ENCODE measurements at regions not wholly inside any gene's neighbourhood (a gene's known extent, or its start where the extent isn't known, plus 50 kb on each side); places are given as distances from the start of the nearest gene placed in this dataset.

GRCh38 chr16:9526791-9527190 is 435.3 kb downstream of the HAPSTR1 start:
- TF ChIP-seq CTCF (IDR thresholded peaks at IDR 0.05; ENCODE audit: insufficient read depth, low read length, poor library complexity, severe bottlenecking) (no peak), EZH2phosphoT487 (conservative IDR thresholded peaks at IDR 0.05; ENCODE audit: low read length) (no peak)
